NCI-H146 (cell line): ENCODE measurements at regions not wholly inside any gene's neighbourhood (a gene's known extent, or its start where the extent isn't known, plus 50 kb on each side); places are given as distances from the start of the nearest gene placed in this dataset.
"Not testable (repeated sequence)": the region's sequence is repeated elsewhere in the genome, so short reads cannot be mapped to it uniquely, and the experiment has no call there.

Experiments
- DNase-seq: peaks from one replicate; lab custom pipeline; 2025; lab: John Stamatoyannopoulos, UW

- no peak for DNase-seq
Observed at GRCh38 chr6:76843054-76843822, 620.1 kb downstream of the HTR1B start.

DNA sequence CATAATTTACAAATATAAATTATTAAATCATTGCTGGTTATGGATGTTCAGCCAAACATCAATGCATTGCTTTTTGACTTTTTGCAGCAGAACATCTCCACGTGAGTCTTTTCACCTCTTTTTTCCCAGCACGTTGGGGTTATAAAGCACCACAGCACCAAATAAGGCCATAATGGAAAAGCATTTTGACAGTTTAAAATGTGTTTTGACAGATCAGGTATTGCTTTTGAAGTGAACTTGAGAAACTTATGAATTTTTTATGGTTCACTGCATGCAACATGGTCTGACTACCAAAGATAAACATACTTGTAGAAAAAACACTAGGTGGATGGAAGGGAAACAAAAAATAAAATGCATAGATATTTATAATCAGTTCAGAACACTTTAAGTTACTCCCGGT lies 622.4 kb downstream of the HTR1B start:
- DNase-seq: no peak

GRCh38 chr6:76840041-76840745 lies 623.1 kb downstream of the HTR1B start:
- no peak for DNase-seq

GRCh38 chr6:76839505-76839904 lies 623.8 kb downstream of the HTR1B start:
- DNase-seq: no peak

GRCh38 chr6:76837564-76837963 lies 625.7 kb downstream of the HTR1B start:
- no peak for DNase-seq

GRCh38 chr6:76835695-76836094 lies 627.6 kb downstream of the HTR1B start:
- no peak for DNase-seq

- peak; percentile 68 for DNase-seq
Observed at GRCh38 chr6:76835293-76835692, 628.0 kb downstream of the HTR1B start.

DNA sequence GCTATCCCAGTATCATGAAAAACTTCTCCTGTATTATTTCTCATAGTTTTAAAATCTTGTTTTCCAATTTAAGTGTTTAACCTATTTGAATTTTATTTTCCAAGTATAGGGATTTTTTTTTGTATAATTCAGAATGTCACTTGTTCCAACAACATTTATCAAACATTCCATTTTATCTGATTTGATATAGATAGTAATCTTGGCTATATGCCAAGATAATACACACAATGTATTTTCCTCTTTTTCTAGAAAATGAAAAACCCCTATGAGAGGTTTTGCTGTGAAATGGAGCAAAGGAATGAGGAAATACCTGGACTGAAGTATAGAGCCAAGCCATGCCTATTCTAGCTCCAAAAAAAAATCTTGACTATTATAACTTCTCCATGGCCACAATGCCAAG lies 628.9 kb downstream of the HTR1B start:
- no peak for DNase-seq

DNA sequence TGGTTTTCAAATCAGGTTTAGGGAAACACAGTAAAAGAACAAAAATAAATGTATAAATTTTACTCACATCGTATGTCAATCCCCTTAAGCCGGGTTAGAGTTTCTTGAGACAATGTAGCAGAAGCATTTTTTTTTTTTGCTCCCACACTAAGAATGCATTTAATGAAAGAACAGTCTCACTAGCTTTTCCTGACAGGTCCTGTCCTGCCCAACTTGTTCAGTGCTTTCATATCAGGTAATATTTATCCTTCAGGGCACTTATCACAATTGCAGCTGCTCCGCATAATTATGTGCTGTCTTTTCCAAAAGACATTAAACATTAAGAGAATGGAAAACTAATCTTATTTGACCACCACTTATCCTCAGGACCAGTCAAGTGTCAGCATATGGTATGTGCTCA lies 632.0 kb downstream of the HTR1B start:
- peak; percentile 75 for DNase-seq

DNA sequence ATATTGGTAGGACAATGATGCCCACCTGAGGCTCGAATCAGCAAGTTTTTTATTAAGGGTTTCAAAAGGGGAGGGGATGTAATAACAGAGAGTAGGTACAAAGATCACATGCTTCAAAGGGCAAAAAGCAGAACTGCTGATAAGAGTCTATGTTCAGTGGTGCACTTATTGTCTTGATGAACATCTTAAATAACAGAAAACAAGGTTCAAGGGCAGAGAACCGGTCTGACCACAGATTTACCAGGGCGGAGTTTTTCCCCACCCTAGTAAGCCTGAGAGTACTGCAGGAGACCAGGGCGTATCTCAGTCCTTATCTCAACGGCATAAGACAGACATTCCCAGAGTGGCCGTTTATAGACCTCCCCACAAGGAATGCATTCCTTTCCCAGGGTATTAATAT lies 639.7 kb downstream of the HTR1B start:
- not testable (repeated sequence) for DNase-seq

- no peak for DNase-seq
Observed at GRCh38 chr6:76818451-76818850, 644.8 kb downstream of the HTR1B start.

DNA sequence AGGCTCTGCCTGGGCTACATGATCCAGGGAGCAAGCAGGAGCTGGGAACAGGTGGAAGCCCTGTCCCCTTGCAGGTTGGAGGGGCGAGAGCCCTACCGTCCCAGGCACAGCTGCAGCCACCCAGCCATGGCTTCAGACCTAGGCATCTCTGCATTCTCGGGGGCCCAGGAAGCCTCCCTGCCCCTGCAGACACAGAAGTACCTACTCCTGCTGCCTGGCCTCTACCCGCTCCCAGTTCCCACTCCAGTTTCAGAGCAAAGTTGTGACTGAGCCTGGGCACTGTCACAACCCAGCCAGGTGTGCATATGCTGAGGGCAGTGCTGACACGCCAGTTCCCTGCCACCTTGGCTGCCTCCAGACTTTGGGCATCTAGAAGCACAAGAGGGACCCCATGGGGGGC lies 645.9 kb downstream of the HTR1B start:
- no peak for DNase-seq

GRCh38 chr6:76814496-76815458 lies 648.5 kb downstream of the HTR1B start:
- DNase-seq: no peak

DNA sequence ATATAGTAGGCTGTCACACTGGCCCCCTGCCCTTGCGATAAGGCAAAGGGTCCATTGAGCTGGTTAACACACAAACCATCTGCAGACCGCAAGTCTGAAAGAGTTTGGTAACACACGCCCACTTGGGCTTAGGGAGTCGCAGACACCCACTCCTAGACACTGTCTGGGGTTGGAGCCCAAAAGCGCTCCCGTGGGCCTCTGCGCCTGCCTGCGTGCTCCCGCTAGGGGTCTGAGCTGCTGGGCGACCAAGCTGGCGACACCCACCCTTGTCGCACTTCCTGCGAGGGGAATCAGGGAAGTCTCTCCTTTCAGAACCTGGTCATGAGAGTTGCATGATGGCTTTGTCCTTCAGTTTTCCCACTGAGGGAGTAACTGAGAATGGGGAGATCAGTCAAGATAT lies 653.0 kb downstream of the HTR1B start:
- no peak for DNase-seq

DNA sequence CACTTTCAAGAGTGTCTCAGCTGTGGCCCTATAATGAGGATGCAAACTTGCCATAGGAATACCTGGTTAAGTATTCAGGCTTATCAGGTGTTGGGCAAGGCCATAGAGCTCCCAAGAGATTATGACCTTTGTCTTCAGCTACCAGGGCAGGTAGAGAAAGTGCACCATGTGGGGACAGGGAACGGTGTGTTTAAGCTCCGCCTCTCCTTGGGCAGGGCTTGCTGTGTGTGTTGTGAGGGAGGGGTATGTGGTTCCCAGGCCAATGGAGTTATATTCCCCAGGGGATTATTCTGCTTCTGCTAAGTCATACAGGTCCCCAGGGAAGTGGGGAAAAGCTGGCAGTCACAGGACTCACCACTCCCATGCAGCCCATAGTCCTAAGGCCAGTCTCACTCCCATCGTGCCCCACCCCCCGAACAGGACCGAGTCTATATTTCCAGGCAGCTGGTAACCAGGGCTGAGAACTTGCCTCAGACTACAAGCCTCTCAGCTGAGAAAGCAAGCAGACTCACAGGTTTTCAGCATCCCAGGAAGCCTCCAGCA lies 660.2 kb downstream of the HTR1B start:
- no peak for DNase-seq

DNA sequence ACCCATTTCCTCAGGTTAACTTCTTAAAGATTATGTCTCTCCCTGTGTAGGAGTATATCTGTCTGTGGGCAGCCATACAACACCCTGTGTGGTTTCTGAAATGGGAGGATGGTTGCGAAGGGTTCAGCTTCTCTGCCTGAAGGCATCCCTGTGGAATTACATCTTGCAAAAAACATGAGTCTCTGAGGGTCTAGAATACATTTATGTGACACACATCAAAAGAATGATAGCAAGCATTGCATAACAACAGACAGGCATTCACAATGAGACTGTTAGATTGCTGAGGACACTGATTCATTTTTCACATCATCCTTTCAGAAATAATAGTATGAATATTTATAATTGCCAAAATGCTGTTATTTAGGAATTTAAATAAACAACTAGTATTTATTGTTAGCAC lies 670.9 kb downstream of the HTR1B start:
- DNase-seq: no peak

- no peak for DNase-seq
Observed at GRCh38 chr6:76790881-76791280, 672.4 kb downstream of the HTR1B start.

- DNase-seq: no peak
Observed at GRCh38 chr6:76790045-76790796, 673.1 kb downstream of the HTR1B start.

DNA sequence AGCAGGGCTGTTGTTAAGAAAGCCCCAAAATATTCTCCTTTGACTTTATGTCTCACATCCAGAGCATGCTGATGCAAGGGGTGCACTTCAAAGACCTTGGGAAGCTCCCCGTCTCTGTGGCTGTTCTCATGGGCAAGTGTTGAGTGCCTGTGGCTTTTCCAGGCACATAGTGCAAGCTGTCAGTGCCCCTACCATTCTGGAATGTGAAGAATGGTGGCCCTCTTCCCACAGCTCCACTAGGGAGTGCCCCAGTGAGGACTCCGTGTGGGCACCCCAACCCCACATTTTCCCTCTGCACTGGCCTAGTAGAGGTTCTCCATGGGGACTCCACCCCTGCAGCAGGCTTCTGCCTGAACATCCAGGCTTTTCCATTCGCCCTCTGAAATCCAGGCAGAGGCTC lies 673.7 kb downstream of the HTR1B start:
- DNase-seq: no peak

DNA sequence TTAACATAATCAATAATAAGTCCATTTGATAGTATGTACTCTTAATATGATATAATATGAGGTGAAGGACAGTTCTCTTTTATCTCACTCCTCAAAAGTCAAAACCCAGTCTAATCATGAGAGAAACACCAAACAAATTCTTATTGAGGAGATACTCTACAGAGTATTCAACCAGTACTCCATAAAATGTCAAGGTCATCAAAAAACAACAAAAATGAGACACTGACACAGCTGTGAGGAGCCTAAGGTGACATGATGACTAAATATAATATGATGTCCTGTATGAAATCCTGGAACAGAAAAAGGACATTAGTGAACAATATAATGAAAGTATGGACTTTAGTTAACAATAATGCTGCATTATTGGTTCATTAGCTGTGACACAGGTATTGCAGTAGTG lies 675.1 kb downstream of the HTR1B start:
- DNase-seq: no peak

DNA sequence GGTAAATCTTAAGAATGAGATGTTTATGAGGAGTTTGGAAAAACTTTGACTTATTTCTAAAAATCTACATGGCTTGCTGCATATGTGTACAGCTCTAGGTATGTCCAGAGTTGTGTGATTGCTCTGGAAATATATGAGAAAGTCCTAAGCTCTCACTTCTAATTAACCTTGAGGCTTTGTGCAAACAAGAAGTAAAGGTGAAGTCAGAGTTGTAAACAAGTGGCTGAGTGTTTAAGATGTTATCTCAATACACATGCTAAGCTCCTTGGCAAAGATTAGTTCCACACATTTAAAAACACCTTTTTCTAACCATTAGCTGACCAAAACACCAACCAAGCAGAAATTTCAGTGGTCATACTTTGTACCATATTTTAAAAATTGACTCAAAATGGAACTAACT lies 684.2 kb downstream of the HTR1B start:
- no peak for DNase-seq

GRCh38 chr6:76776876-76777275 lies 686.4 kb downstream of the HTR1B start:
- DNase-seq: no peak
